Transverse colon (tissue), 4 donors: ENCODE measurements at regions not wholly inside any gene's neighbourhood (a gene's known extent, or its start where the extent isn't known, plus 50 kb on each side); places are given as distances from the start of the nearest gene placed in this dataset.

ENCODE experiments used
- CTCF ChIP-seq, 5 experiments: fragments of 200-600 bp in 3 of 5; fragments of 450-650 bp in 2 of 5; sonication (generic) in 3 of 5; IDR thresholded peaks; 1 replicate in 2 of 5; 2 replicates in 3 of 5; pipeline ENCODE4 v1.5.1; 2016 to 2017; ENCODE audit warnings: antibody characterized with exemption in 5 of 5, inconsistent platforms in 3 of 5, mild to moderate bottlenecking in 2 of 5, moderate library complexity in 1 of 5
- EP300 ChIP-seq: sonication (generic); formaldehyde crosslinking; IDR thresholded peaks from one replicate; pipeline ENCODE4 v1.6.1; 2017; ENCODE audit warnings: antibody characterized with exemption, low read depth
- POLR2A ChIP-seq: fragments of 450-650 bp; IDR thresholded peaks from one replicate; pipeline ENCODE4 v1.6.1; 2016; ENCODE audit warnings: antibody characterized with exemption, mild to moderate bottlenecking, moderate library complexity
- POLR2AphosphoS5 ChIP-seq, 3 donors: sonication (generic); formaldehyde crosslinking; IDR thresholded peaks; one replicate each; pipeline ENCODE4 v1.6.1; 2016; ENCODE audit warnings: antibody characterized with exemption in 3 of 3

DNA sequence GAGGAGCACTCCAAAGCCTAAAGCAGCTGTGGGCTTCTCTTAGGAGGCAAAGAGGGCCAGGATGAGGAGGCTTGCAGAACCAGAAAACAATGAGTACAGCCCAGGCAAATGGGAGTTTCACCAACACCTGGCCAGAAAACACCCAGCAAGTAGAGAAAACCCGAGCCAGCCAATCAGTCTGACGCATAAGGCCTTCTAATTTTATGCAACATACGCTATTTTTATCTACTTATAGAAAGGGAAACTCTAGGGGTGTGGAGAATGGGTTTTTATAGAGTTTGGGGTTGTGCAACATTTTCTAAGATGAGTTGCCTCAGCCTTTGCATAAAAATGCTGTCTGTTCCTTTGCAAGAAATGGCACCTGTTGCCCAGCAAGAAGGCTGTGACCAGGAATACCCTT lies 529.0 kb upstream of the CDH5 start:
- TF ChIP-seq POLR2A (no peak), CTCF (IDR thresholded peaks at IDR 0.05) (no peak), POLR2AphosphoS5 (IDR thresholded peaks at IDR 0.05) (no peak), EP300 (no peak)
